Endodermal cell (in vitro differentiated cells): ENCODE measurements at regions not wholly inside any gene's neighbourhood (a gene's known extent, or its start where the extent isn't known, plus 50 kb on each side); places are given as distances from the start of the nearest gene placed in this dataset.

Experiments
- DNase-seq: peaks from one replicate; pipeline ENCODE4 v3.0.0-alpha.2; 2017
- H3K27ac ChIP-seq: 2 replicates; pipeline ENCODE4 v1.5.1; 2013; ENCODE audit warnings: mild to moderate bottlenecking, low read depth, low read length, moderate library complexity
- H3K27me3 ChIP-seq: 2 replicates; pipeline ENCODE4 v1.6.1; 2013; ENCODE audit warnings: mild to moderate bottlenecking, low read length, moderate library complexity; ENCODE audit not compliant: insufficient read depth, control insufficient read depth, poor library complexity, severe bottlenecking
- H3K36me3 ChIP-seq: 2 replicates; pipeline ENCODE4 v1.7.0; 2013; ENCODE audit warnings: mild to moderate bottlenecking, low read length, moderate library complexity; ENCODE audit not compliant: control insufficient read depth, insufficient read depth
- H3K4me1 ChIP-seq: one replicate; pipeline ENCODE4 v1.7.0; 2013; ENCODE audit warnings: low read length; ENCODE audit not compliant: control insufficient read depth, insufficient read depth
- H3K4me3 ChIP-seq: 2 replicates; pipeline ENCODE4 v1.5.1; 2013; ENCODE audit warnings: mild to moderate bottlenecking, low read length, moderate library complexity
- H3K9ac ChIP-seq: 2 replicates; pipeline ENCODE4 v1.6.1; 2013; ENCODE audit warnings: mild to moderate bottlenecking, low read length, moderate library complexity; ENCODE audit not compliant: poor library complexity, severe bottlenecking; ENCODE audit errors: extremely low read depth
- H3K9me3 ChIP-seq: 2 replicates; pipeline ENCODE4 v1.6.1; 2013; ENCODE audit warnings: mild to moderate bottlenecking, low read length, moderate library complexity; ENCODE audit not compliant: control insufficient read depth
- H3K27ac Mint-ChIP-seq: 2 replicates; pipeline ENCODE4 v1.8.0; 2020; ENCODE audit warnings: mixed read lengths
- H3K27me3 Mint-ChIP-seq: 2 replicates; pipeline ENCODE4 v1.8.0; 2021; ENCODE audit warnings: mild to moderate bottlenecking, mixed read lengths; ENCODE audit not compliant: insufficient read depth
- H3K36me3 Mint-ChIP-seq: 2 replicates; pipeline ENCODE4 v1.8.0; 2020; ENCODE audit warnings: low read depth, mixed read lengths
- H3K4me1 Mint-ChIP-seq: 2 replicates; pipeline ENCODE4 v1.8.0; 2020; ENCODE audit warnings: mixed read lengths
- H3K4me3 Mint-ChIP-seq: 2 replicates; pipeline ENCODE4 v1.8.0; 2020; ENCODE audit warnings: mild to moderate bottlenecking, moderate library complexity, mixed read lengths
- H3K9me3 Mint-ChIP-seq: 2 replicates; pipeline ENCODE4 v1.8.0; 2020; ENCODE audit warnings: mild to moderate bottlenecking, mixed read lengths
- CTCF ChIP-seq: fragments of 200-600 bp; sonication (generic); conservative IDR thresholded peaks from 2 replicates; pipeline ENCODE4 v1.5.0; 2021; ENCODE audit warnings: antibody characterized with exemption, mild to moderate bottlenecking
- WGBS, 2 experiments: methylation state at CpG; one replicate each; pipeline versions ENCODE4 v1.1.5 to v1.1.7; 2013; ENCODE audit warnings: missing lambda C conversion rate in 2 of 2, mixed read lengths in 1 of 2; ENCODE audit not compliant: insufficient coverage in 1 of 2, insufficient read length in 1 of 2; 5-methylcytosine and 5-hydroxymethylcytosine counted together

DNA sequence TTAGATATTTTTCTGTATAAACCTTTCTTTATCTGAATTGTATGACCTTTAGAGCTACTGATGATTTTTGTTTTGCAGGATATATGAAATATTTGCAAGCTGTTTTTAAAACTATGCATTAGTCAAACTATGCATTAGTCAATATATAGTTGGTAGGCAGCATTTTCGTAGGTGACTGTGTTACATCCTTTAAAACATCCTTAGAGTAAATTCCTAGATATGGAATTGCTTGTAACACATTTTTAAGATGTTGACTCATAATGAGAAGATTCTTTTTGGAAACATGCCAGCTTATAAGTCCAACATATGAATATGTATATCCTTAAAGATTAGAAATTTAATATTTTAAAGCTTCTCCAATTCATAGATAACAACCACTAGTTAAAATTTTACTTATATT lies 1768.5 kb downstream of the PCDH7 start:
- H3K36me3 ChIP-seq: no peaks in the 10 kb centered on the region
- H3K27me3 ChIP-seq: no peaks in the 10 kb centered on the region
- no peak overlapping the region for H3K4me3 ChIP-seq
- no peak for DNase-seq
- WGBS, 2 experiments: 67% methylated on average over 1 of the region's 1 CpG; no CpG with 5 or more reads in 1 of the 2 experiments
- H3K36me3 Mint-ChIP-seq: no peaks in the 10 kb centered on the region
- H3K27ac Mint-ChIP-seq: no peak overlapping the region
- no peak overlapping the region for H3K9ac ChIP-seq
- H3K4me1 Mint-ChIP-seq: no peaks in the 10 kb centered on the region
- no peak for TF ChIP-seq CTCF
- no peaks in the 10 kb centered on the region for H3K9me3 ChIP-seq
- H3K27me3 Mint-ChIP-seq: no peaks in the 10 kb centered on the region
- H3K4me3 Mint-ChIP-seq: no peak overlapping the region
- H3K27ac ChIP-seq: no peak overlapping the region
- H3K4me1 ChIP-seq: no peaks in the 10 kb centered on the region
- H3K9me3 Mint-ChIP-seq: no peaks in the 10 kb centered on the region

DNA sequence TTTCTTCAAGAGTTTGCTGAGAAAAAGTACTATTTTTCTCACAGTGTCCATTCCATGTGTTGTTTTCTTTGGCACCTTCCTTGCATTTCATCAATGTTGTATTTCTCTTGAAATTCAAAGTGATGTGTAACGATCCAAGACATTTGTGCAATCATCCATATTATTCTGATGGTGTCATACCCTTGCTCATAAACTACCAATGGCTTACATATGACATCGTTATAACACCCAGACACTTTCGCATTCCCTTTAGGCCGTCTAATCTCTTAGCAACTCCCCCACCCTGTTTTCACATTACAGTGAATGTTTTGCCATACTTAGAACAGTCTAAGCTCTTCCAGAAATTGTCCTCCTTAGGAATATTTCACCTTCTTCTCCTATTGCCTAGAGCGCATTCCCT lies 1779.0 kb downstream of the PCDH7 start:
- no peaks in the 10 kb centered on the region for H3K4me1 Mint-ChIP-seq
- no peaks in the 10 kb centered on the region for H3K4me1 ChIP-seq
- 87 to 91% methylated on average over 5 of the region's 5 CpGs for WGBS, 2 experiments

DNA sequence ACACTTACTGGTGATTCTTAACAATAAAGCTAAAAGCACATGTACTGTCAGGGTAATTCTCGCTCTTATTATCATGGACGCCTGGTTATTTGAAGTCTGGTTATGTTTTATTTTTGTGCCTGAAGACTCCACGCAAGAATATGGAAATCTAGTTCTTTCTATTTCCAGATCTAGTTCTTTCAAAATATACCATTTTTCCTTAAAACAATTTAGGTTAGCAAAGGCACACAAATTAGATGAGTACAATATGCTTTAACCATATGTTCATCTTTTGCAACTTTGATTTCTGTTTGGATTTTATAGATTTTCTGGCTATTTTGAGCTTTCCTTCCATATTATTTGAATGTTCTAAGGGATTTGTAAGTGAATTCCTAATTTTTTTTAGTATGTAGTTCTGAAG lies 1783.1 kb downstream of the PCDH7 start:
- Histone ChIP-seq H3K4me3 (no peak overlapping the region), H3K9me3 (no peaks in the 10 kb centered on the region)

More for the DNA sequence above, 1779.0 kb downstream of the PCDH7 start:
- Mint-ChIP-seq H3K9me3 (no peaks in the 10 kb centered on the region), H3K4me3 (no peak overlapping the region), H3K27me3 (no peaks in the 10 kb centered on the region), H3K36me3 (no peaks in the 10 kb centered on the region), H3K27ac (no peak overlapping the region)
- no peak for DNase-seq
- Histone ChIP-seq H3K27ac (no peak overlapping the region), H3K9ac (no peak overlapping the region), H3K4me3 (no peak overlapping the region), H3K36me3 (no peaks in the 10 kb centered on the region), H3K9me3 (no peaks in the 10 kb centered on the region), H3K27me3 (no peaks in the 10 kb centered on the region)
- no peak for TF ChIP-seq CTCF

More for the DNA sequence above, 1783.1 kb downstream of the PCDH7 start:
- DNase-seq: no peak
- Mint-ChIP-seq H3K27me3 (no peaks in the 10 kb centered on the region), H3K9me3 (no peaks in the 10 kb centered on the region), H3K4me1 (no peaks in the 10 kb centered on the region), H3K36me3 (no peaks in the 10 kb centered on the region), H3K4me3 (no peak overlapping the region), H3K27ac (no peak overlapping the region)
- H3K27me3 ChIP-seq: no peaks in the 10 kb centered on the region
- no peak for TF ChIP-seq CTCF
- no peak overlapping the region for H3K27ac ChIP-seq
- H3K4me1 ChIP-seq: no peaks in the 10 kb centered on the region
- H3K36me3 ChIP-seq: no peaks in the 10 kb centered on the region
- H3K9ac ChIP-seq: no peak overlapping the region
- 93% methylated on average over 3 of the region's 3 CpGs; no CpG with 5 or more reads in 1 of the 2 experiments for WGBS, 2 experiments
